Left lobe of liver (tissue), 2 donors: ENCODE measurements at regions not wholly inside any gene's neighbourhood (a gene's known extent, or its start where the extent isn't known, plus 50 kb on each side); places are given as distances from the start of the nearest gene placed in this dataset.
"Not testable (repeated sequence)": the region's sequence is repeated elsewhere in the genome, so short reads cannot be mapped to it uniquely, and the experiment has no call there.

Experiments
- ATAC-seq: fragments of 200-7000 bp; cut with Tn5 transposase; one replicate; pipeline ENCODE4 v1.9.1; 2020; ENCODE audit warnings: mild to moderate bottlenecking, moderate library complexity
- DNase-seq: peaks from one replicate; pipeline ENCODE4 v3.0.0-alpha.2; 2020; ENCODE audit warnings: low spot score
- donor health status: DM: no; HTN: no; CAD: no; lungs with moderate emphysema.
- donor health status: DM: no; HTN: yes; CAD: no.

GRCh38 chr4:34245276-34245675, 1999.0 kb downstream of the ARAP2 start:
- ATAC-seq (no peak), DNase-seq (no peak)

GRCh38 chr4:34250562-34250961, 1993.8 kb downstream of the ARAP2 start:
- ATAC-seq (peak; percentile 35), DNase-seq (no peak)

GRCh38 chr4:34253239-34253638, 1991.1 kb downstream of the ARAP2 start:
- DNase-seq: no peak
- no peak for ATAC-seq

DNA sequence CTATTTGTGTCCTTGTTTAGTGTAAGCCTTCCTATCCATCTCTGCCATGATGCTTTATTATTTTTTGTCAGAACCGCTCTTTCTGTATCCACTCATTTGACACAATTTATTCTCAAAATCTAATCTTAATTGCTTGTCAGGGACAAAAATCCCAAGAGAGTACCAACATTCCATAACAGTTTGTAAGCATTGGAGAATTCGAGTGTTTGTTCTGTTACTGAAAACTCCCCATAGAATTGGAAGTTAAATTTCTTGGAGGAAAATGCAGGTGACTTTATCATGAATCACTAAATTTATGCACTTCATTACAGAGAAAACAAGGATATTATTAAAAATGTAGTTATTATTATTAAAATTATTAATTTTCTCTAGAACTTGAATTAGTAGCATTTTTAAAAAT, 1986.1 kb downstream of the ARAP2 start:
- DNase-seq: no peak
- ATAC-seq: no peak

DNA sequence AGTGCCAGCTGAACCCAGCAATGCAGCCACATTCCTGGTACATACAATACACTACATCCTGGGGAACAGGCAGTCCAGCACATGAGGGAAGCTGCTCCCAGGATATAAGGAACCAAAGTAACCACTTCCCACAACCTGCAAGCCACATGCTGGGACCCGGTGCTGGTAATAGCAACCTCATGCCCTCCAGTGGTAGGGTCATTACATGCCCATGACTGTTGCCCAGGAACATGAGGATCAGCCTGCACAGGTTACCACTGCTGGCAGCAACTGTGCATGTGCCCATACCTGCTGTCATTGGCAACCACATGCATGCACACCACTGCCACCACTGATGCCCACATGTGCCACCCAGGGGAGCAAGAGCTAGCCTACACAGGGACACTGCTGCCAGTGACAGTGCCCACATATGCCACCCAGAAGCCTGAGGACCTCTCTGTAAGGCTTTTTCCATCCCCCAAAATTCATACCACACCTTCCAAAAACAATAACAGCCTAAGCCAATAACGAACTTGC, 1982.5 kb downstream of the ARAP2 start:
- ATAC-seq (peak; percentile 83), DNase-seq (no peak)

DNA sequence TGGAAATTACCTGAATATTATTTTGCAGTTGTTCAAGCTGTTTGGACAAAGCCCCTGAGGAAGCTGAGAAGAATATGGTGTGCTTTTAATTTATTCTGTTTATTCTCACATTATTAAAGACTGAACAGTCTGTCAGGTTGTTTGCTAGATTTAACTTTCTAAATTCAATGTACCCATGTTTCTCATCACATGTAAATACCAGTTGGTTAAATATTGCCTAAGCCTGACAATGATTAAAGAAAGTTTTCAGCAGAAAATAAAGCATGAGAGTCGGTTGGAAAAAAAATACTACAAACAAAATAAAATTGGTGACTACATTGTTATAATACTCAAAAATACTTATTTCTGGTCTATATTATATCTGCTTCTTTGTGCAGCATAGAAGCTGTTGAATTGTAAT, 1974.7 kb downstream of the ARAP2 start:
- ATAC-seq: peak; percentile 69
- DNase-seq: no peak

- ATAC-seq (peak; percentile 70), DNase-seq (no peak)
Measured at GRCh38 chr4:34271479-34272355, 1972.6 kb downstream of the ARAP2 start.

DNA sequence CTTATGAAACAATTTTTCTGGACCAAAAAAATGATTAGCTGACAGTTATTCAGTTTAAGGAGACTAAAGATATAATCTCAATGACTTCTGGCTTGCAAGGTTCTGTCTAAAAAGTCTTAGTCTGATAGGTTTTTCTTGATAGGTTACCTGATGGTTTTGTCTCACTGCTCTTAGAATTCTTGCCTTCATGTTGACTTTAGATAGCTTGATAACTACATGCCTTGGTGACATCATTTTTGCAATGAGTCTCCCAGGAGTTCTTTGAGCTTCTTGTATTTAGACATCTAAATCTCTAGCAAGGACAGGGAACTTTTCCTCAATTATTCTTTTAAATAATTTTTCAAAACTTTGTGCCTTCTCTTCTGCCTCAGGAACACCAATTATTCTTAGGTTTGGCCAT, 1965.3 kb downstream of the ARAP2 start:
- DNase-seq: no peak

DNA sequence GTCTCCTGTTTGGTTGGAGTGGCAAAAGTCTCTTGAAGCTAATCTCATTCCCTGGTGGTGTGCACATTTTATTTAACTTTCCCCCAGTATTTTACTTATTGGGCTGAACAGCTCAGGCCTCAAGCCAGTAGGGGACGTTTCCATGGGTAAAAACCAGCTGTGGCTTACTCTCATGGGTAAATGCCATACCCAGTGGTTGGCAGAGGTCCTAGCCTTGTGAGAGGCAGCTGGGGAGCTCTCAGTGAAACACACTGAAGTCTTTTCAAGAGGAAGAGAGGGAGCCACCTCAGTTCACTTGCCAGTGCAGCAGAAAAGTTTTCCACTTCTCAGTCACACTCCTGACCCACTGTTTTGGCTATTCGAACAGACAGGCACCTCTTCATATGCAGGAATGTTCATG, 1964.2 kb downstream of the ARAP2 start:
- no peak for DNase-seq
- ATAC-seq: no peak

More for the DNA sequence above, 1965.3 kb downstream of the ARAP2 start:
- ATAC-seq: no peak

DNA sequence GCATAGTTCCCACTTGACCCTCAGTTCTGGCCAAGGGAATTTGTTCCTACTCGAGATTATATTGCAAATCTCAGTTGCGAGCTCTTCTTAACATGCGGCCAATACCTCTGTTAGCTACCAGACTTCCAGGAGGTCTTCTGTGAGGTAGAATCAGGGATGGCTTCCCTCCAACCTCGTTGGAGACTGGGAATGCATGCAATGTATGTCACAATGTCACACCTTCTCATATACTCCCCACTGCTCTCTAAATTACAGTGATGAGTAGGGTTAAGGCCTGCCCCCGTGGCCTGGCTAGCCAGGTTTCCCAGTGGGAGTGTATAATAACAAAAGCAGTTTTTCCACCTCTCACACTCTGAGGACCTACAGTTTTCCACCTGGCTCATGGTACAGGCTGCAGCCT, 1962.5 kb downstream of the ARAP2 start:
- DNase-seq (no peak), ATAC-seq (no peak)

DNA sequence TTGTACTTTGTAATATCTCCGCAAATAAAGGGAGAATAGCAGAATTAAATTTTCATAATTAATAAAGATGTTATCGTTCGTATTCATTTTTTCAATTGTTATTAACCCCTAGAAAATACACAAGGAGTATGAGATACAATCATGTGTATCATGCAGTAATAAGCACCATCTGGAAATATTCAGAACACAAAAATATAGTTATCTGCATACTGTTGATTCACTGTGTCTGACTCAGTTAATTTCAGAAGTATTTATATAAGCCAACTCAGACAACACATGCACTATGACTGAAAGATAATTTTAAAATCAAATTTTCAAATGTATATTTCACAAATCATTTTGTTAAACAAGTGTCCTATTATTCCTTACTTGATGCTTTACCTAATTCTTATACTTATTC, 1954.8 kb downstream of the ARAP2 start:
- ATAC-seq (no peak), DNase-seq (no peak)

GRCh38 chr4:34289962-34290361, 1954.4 kb downstream of the ARAP2 start:
- DNase-seq (no peak), ATAC-seq (no peak)

DNA sequence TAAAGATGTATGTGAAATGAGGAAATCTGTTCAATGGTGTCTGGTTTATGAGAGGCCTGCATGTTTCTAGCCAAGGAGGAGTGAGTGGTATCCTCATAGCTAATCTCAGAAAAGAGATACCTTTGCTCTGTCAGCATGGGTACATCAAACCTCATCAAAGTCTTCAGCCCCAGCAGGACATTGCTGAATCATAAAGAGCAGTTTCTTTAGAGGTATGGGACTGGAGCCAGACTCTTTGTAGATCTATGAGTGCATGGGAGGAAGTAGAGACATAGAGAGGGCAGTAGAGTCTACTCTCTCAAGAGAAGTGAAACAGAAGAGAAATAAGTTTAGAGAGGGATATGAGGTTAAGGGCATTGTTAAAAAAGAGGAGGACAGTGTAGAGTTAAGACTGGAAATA, 1950.9 kb downstream of the ARAP2 start:
- ATAC-seq: no peak
- DNase-seq: no peak

- ATAC-seq (no peak), DNase-seq (no peak)
Measured at GRCh38 chr4:34309383-34309906, 1934.9 kb downstream of the ARAP2 start.

DNA sequence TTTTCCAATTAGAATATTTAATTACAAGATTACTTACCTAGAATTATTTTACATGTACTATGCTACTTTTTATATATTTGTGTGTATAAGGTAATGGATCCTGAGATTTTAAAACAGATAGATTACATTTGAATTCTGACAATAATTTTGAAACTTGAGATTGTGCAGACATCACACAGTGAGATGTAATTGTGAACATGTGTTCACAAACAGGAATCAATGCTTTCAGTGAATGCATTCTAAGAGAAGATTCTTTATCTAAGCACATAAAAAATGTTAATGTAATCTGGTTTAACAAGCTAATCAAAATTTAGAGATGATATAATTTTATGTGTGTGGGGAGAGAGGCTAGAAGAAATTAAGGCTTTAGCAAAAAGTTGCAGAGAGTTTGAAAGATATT, 1925.5 kb downstream of the ARAP2 start:
- ATAC-seq (no peak), DNase-seq (no peak)

DNA sequence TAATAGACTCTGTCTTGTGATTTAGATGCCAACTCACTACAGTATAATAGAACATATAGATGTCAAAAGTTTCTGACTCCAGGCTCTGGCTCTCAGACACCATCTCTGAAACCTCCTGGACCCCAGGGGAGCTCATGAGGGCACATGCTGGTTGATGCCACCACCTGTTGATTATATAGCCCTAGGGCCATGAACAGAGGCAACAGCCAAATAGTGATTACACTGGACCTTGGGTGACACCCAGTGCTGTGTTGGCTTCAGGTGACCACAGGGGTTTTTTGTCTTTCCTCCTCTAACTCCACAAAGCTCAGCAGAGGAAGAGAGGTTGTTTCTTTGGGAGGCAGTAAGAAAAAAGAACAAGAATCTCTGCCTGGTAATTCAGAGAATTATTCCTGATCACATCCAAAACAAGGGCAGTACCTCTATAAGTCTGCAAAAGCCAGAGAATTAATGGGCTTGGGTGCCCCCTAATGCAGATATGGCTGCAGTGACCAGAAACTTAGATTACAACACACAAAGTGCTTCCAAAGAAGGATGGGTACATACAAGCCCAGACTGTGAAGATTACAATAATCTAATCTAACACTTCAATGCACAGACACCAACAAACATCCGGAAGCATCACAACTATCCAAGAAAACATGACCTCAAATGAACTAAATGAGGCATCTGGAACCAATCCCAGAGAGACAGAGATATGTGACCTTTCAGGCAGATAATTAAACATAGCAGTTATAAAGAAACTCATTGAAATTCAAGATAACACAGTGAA, 1920.6 kb downstream of the ARAP2 start:
- DNase-seq (no peak), ATAC-seq (peak; percentile 81)

- ATAC-seq (no peak), DNase-seq (no peak)
Measured at GRCh38 chr4:34328939-34329338, 1915.4 kb downstream of the ARAP2 start.

- not testable (repeated sequence) for DNase-seq, ATAC-seq
Measured at GRCh38 chr4:34335156-34335555, 1909.2 kb downstream of the ARAP2 start.

GRCh38 chr4:34335556-34335955, 1908.8 kb downstream of the ARAP2 start:
- ATAC-seq, DNase-seq: not testable (repeated sequence)

DNA sequence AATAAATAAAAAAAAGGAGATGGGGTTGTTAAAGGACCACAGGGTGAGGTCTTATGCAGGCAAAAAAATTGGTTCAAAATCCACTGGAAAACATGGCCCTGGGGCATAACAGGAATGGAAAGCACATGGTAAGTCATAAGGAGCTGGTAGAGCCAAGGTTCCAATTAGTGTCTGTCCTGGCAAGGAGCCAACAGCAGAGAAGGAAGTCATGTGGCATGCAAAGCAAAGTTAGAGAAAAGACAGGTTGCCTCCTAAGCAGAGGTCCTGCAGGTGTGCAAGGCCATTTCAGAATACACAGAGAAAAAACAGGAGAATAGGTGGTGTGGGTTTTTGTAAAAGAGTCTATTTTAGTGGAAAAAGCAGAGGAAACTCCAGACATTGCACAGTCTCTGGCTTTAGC, 1881.7 kb downstream of the ARAP2 start:
- DNase-seq: no peak
- ATAC-seq: no peak

GRCh38 chr4:34363842-34364241, 1880.5 kb downstream of the ARAP2 start:
- no peak for ATAC-seq
- no peak for DNase-seq

- DNase-seq (no peak), ATAC-seq (no peak)
Measured at GRCh38 chr4:34365946-34366345, 1878.4 kb downstream of the ARAP2 start.
